ENCODE measurements at regions not wholly inside any gene's neighbourhood (a gene's known extent, or its start where the extent isn't known, plus 50 kb on each side); places are given as distances from the start of the nearest gene placed in this dataset.
"Not testable (repeated sequence)": the region's sequence is repeated elsewhere in the genome, so short reads cannot be mapped to it uniquely, and the experiment has no call there.

- DNase-seq, result no peak
Observed at GRCh38 chr12:25327321-25327720, 76.6 kb upstream of the KRAS start.

- DNase-seq, result no peak
Observed at GRCh38 chr12:25326326-25326725, 75.6 kb upstream of the KRAS start.

GRCh38 chr12:25324861-25325260 lies 74.1 kb upstream of the KRAS start:
- DNase-seq, result no peak

- DNase-seq, result no peak
Observed at GRCh38 chr12:25323581-25323982, 72.9 kb upstream of the KRAS start.

- DNase-seq, result no peak
Observed at GRCh38 chr12:25322918-25323531, 72.3 kb upstream of the KRAS start.

- no peak for DNase-seq
Observed at GRCh38 chr12:25322351-25322750, 71.6 kb upstream of the KRAS start.

- DNase-seq, result no peak
Observed at GRCh38 chr12:25321772-25322171, 71.0 kb upstream of the KRAS start.

- DNase-seq, result no peak
Observed at GRCh38 chr12:25320123-25321006, 69.6 kb upstream of the KRAS start.

GRCh38 chr12:25319233-25319984 lies 68.7 kb upstream of the KRAS start:
- DNase-seq, result no peak

GRCh38 chr12:25317553-25317952 lies 66.8 kb upstream of the KRAS start:
- no peak for DNase-seq

- no peak for DNase-seq
Observed at GRCh38 chr12:25315388-25315787, 64.7 kb upstream of the KRAS start.

- DNase-seq, result not testable (repeated sequence)
Observed at GRCh38 chr12:25313266-25313990, 62.7 kb upstream of the KRAS start.

- DNase-seq, result no peak
Observed at GRCh38 chr12:25311506-25311905, 60.8 kb upstream of the KRAS start.

GRCh38 chr12:25310071-25310470 lies 59.3 kb upstream of the KRAS start:
- not testable (repeated sequence) for DNase-seq

GRCh38 chr12:25308756-25309155 lies 58.0 kb upstream of the KRAS start:
- DNase-seq, result no peak

GRCh38 chr12:25307818-25308217 lies 57.1 kb upstream of the KRAS start:
- DNase-seq, result no peak

GRCh38 chr12:25301798-25302197 lies 51.1 kb upstream of the KRAS start:
- no peak for DNase-seq
